Cardiac muscle cell (in vitro differentiated cells and primary cell): ENCODE measurements at regions not wholly inside any gene's neighbourhood (a gene's known extent, or its start where the extent isn't known, plus 50 kb on each side); places are given as distances from the start of the nearest gene placed in this dataset.

Source experiments
- DNase-seq, 2 donors: peaks; one replicate each; pipeline versions ENCODE4 v3.0.0 to v3.0.0-alpha.2; 2010 to 2017; ENCODE audit warnings: low read depth in 1 of 2, low spot score in 1 of 2
- H3K27ac ChIP-seq: fragments of 200-600 bp; sonication (generic); 2 replicates; pipeline ENCODE4 v1.5.1; 2016
- H3K27me3 ChIP-seq: fragments of 200-600 bp; sonication (generic); 2 replicates; pipeline ENCODE4 v1.6.0; 2016; ENCODE audit warnings: control low read depth
- H3K36me3 ChIP-seq: fragments of 200-600 bp; sonication (generic); 2 replicates; pipeline ENCODE4 v1.5.1; 2016; ENCODE audit warnings: control low read depth
- H3K4me1 ChIP-seq: fragments of 200-600 bp; sonication (generic); 2 replicates; pipeline ENCODE4 v1.8.1; 2017; ENCODE audit warnings: low read depth, mild to moderate bottlenecking, mixed run types
- H3K4me3 ChIP-seq: fragments of 200-600 bp; sonication (generic); 2 replicates; pipeline ENCODE4 v1.5.1; 2016; ENCODE audit warnings: mild to moderate bottlenecking
- H3K9me3 ChIP-seq: fragments of 200-600 bp; sonication (generic); 2 replicates; pipeline ENCODE4 v1.5.1; 2017; ENCODE audit warnings: low read depth, mild to moderate bottlenecking, control low read depth
- TF ChIP-seq, protein P1 (sequence below): IDR thresholded peaks from 2 replicates; pipeline ENCODE4 v1.5.1; 2012; ENCODE audit warnings: low read depth, mild to moderate bottlenecking, low read length

DNA sequence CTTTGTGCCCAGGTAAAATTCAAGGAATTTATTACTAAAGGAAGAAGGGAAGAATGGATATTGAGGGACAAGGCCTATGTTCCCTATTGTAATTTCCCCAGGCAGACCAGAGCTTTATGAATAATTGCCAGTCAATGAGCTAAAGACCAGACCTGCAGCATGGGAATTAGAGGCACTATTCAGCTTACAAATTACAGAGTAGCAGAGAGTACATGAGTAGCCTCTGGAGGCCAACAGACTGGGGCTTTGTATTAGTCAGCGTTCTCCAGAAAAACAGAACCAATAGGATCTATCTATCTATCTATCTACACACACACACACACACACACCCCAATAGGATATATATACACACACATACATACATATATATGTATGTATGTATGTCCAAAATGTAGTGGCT is 120.0 kb upstream of the RPH3A start:
- no peaks in the 10 kb centered on the region for H3K36me3 ChIP-seq
- no peaks in the 10 kb centered on the region for H3K27me3 ChIP-seq
- H3K4me1 ChIP-seq, result no peaks in the 10 kb centered on the region
- no peak for DNase-seq
- no peak overlapping the region for H3K27ac ChIP-seq
- TF ChIP-seq, protein P1, sequence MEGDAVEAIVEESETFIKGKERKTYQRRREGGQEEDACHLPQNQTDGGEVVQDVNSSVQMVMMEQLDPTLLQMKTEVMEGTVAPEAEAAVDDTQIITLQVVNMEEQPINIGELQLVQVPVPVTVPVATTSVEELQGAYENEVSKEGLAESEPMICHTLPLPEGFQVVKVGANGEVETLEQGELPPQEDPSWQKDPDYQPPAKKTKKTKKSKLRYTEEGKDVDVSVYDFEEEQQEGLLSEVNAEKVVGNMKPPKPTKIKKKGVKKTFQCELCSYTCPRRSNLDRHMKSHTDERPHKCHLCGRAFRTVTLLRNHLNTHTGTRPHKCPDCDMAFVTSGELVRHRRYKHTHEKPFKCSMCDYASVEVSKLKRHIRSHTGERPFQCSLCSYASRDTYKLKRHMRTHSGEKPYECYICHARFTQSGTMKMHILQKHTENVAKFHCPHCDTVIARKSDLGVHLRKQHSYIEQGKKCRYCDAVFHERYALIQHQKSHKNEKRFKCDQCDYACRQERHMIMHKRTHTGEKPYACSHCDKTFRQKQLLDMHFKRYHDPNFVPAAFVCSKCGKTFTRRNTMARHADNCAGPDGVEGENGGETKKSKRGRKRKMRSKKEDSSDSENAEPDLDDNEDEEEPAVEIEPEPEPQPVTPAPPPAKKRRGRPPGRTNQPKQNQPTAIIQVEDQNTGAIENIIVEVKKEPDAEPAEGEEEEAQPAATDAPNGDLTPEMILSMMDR, result no peak
- H3K9me3 ChIP-seq, result no peaks in the 10 kb centered on the region
- H3K4me3 ChIP-seq, result no peak overlapping the region

DNA sequence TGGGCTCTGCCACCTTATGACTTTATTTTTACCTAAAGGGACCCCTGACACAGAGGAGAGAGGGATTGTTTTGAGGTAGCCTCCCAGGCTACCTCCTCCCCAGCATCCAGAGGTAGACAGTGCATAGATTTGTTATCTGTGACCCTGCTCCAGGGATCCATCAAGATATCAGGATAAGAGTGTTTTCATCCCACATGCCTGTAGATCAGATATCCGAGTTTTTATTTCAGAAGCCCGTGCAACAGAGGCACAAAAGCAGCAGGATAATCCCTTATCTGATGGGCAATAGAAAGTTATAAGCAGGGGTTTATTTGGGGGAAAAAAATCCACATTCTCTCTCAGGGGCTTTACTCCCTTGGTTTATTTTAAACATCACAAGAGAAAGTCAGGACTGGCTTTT is 117.0 kb upstream of the RPH3A start:
- no peaks in the 10 kb centered on the region for H3K9me3 ChIP-seq
- no peak overlapping the region for H3K27ac ChIP-seq
- no peaks in the 10 kb centered on the region for H3K36me3 ChIP-seq
- H3K4me3 ChIP-seq, result no peak overlapping the region
- no peak for DNase-seq
- TF ChIP-seq, protein P1, result no peak
- H3K4me1 ChIP-seq, result no peaks in the 10 kb centered on the region
- no peaks in the 10 kb centered on the region for H3K27me3 ChIP-seq

DNA sequence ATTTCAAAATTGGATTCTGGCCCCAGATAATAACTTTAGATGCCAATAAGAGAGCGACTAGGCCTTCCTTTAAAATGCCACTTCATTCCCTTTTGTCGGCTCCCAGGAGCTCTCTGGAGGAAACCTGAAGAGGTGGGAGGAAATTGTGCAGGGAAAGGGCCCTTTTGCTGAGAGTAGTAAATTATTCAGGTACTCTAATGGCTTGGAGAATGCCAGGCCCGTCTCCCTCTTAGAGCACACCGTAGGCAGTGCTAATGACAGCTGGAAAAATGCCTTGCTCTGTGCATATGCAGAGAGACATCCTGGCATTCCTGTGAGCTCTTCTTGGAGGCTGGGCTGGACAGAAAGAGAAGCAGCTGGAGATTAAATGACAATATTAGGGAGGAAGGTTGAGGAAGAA is 115.0 kb upstream of the RPH3A start:
- peak in 1 of 2 donors; percentile 10 for DNase-seq
- no peak overlapping the region for H3K27ac ChIP-seq
- no peaks in the 10 kb centered on the region for H3K4me1 ChIP-seq
- H3K9me3 ChIP-seq, result no peaks in the 10 kb centered on the region
- H3K4me3 ChIP-seq, result no peak overlapping the region
- H3K36me3 ChIP-seq, result no peaks in the 10 kb centered on the region
- TF ChIP-seq, protein P1, result no peak
- no peaks in the 10 kb centered on the region for H3K27me3 ChIP-seq

DNA sequence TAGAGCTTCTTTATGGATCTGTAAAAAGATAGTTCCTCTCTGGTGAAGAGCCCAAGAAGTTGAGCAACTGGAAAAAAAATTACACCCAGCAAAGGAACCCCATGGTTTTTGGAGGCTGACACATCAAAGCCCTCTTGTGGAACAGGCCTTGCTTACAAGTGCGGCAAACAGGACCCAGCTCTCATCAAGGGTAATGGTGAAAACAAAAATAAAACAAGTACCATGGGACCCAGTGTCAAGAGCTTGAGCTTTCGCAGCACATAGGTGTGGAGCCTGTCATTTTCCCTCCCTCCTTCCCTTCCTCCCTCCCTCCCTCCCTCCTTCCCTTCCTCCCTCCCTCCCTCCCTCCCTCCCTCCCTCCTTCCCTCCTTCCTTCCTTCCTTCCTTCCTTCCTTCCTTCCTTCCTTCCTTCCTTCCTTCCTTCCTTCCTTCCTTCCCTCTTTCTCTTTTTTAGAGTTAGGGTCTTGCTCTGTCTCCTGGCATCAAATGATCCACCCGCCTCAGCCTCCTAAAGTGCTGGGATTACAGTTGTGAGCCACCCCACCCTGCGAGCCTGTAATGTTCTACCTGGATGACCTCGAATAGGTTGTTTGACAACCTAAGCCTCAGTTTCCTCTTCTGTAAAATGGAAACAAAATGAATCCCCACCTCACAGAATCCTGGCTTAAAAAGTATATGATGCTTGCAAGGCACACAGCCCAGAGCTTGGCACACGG is 114.3 kb upstream of the RPH3A start:
- Histone ChIP-seq H3K4me1 (no peaks in the 10 kb centered on the region), H3K4me3 (no peak overlapping the region), H3K27ac (no peak overlapping the region), H3K36me3 (no peaks in the 10 kb centered on the region), H3K27me3 (no peaks in the 10 kb centered on the region), H3K9me3 (no peaks in the 10 kb centered on the region)
- no peak for DNase-seq
- TF ChIP-seq, protein P1, result no peak

DNA sequence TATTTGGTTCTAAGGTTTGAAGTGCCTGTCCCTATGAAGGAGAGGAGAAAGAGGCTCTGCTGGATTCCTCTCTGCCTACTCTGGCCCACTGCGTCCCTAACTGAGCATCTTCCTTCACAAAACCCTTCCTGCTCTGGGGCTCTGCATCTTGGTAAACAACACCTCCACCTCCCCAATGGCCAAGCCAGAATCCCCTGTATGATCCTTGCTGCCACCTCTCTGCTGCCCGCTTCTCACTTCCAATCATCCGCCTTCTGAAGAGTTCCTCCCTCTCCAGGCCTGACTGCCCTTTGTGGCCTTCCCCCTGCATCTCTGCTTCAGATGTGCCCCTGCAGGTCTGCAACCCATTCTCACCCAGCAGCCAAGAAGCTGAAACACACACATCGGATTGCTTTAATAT is 110.6 kb upstream of the RPH3A start:
- H3K9me3 ChIP-seq, result no peaks in the 10 kb centered on the region
- DNase-seq, result no peak
- no peaks in the 10 kb centered on the region for H3K36me3 ChIP-seq
- no peak overlapping the region for H3K27ac ChIP-seq
- no peaks in the 10 kb centered on the region for H3K27me3 ChIP-seq
- H3K4me3 ChIP-seq, result no peak overlapping the region
- H3K4me1 ChIP-seq, result no peaks in the 10 kb centered on the region
- TF ChIP-seq, protein P1, result no peak
